ENCODE measurements at regions not wholly inside any gene's neighbourhood (a gene's known extent, or its start where the extent isn't known, plus 50 kb on each side); places are given as distances from the start of the nearest gene placed in this dataset.

DNA sequence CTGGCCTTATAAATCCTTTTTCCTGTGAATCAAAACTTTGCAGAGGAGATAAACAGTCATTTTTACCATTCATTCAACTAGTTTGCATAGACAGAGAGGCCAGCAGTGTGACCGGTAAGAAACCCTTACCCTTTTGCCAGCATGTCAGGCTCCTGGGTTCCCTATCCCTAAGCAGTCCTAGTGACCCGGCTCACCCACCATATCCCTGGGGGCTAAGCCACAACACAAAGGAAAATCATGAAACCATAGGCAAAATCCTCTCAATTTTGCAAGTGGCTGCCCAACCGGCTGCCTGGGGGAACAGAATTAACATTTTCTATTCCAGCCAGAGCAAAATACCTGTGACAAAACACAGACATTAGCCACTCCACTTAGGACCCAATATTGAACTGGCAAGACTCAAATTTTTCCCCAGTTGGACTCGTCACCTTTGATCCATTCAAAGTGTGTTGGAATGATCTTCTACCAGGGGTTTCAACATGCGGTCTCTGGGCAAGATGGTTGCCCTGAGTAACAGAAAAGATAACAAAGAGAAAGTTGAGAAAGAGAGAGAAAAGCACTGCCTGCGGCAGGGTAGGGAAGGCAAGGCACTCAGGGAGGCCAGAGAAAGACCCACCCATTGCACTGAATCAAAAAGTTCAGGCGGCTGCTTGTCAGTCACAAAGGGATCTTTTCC, 174.8 kb upstream of the NAMPT start:
- H3K4me1 ChIP-seq (ENCODE audit: control insufficient read depth in 3 of 3, insufficient read depth in 2 of 3, low read depth in 1 of 3, low read length in 2 of 3): no peaks in the 10 kb centered on the region
- no peak overlapping the region for H3K4me3 ChIP-seq (ENCODE audit: low read depth in 1 of 3, low read length in 3 of 3)
- peaks cover 0 to 17% of the 10 kb centered on the region in 2 donors for H3K9me3 ChIP-seq (ENCODE audit: control insufficient read depth in 2 of 2, insufficient read depth in 1 of 2, low read depth in 1 of 2, low read length in 1 of 2)
- no peak overlapping the region for H3K27ac ChIP-seq (ENCODE audit: low read depth in 1 of 3, low read length in 2 of 3)
- no peaks in the 10 kb centered on the region for H3K27me3 ChIP-seq (ENCODE audit: control insufficient read depth in 3 of 3, insufficient read depth in 3 of 3, low read length in 3 of 3)
- WGBS, 3 donors: 92 to 96% (median 93%) methylated on average over 7 of the region's 7 CpGs
- DNase-seq (no peak), FAIRE-seq (no peak)
- no peaks in the 10 kb centered on the region for H3K36me3 ChIP-seq (ENCODE audit: control insufficient read depth in 3 of 3, insufficient read depth in 2 of 3, low read depth in 1 of 3, low read length in 3 of 3)

DNA sequence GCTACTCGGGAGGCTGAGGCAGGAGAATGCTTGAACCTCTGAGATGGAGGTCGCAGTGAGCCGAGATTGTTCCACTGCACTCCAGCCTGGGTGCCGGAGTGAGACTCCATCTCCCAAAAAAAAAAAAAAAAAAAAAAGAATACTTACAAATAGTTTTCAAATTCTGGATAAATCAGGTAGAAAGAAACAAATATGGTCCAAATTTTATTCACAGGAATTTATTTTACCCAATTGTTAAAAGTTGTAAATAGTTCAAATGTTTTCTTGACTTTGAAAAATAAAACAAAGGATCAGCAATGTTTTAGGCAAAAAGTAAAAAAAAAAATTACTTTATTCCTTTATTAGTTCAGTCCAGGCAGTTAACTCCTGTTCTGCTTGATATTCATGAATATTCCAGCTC, 172.9 kb upstream of the NAMPT start:
- no peaks in the 10 kb centered on the region for H3K36me3 ChIP-seq (ENCODE audit: control insufficient read depth in 3 of 3, insufficient read depth in 2 of 3, low read depth in 1 of 3, low read length in 3 of 3)
- no peaks in the 10 kb centered on the region for H3K4me1 ChIP-seq (ENCODE audit: control insufficient read depth in 3 of 3, insufficient read depth in 2 of 3, low read depth in 1 of 3, low read length in 2 of 3)
- 89 to 97% (median 97%) methylated on average over 4 of the region's 4 CpGs for WGBS, 3 donors
- FAIRE-seq (no peak), DNase-seq (no peak)
- H3K27ac ChIP-seq (ENCODE audit: low read depth in 1 of 3, low read length in 2 of 3): no peak overlapping the region
- no peak overlapping the region for H3K4me3 ChIP-seq (ENCODE audit: low read depth in 1 of 3, low read length in 3 of 3)
- H3K9me3 ChIP-seq (ENCODE audit: control insufficient read depth in 2 of 2, insufficient read depth in 1 of 2, low read depth in 1 of 2, low read length in 1 of 2): peaks cover 0 to 19% of the 10 kb centered on the region in 2 donors
- H3K27me3 ChIP-seq (ENCODE audit: control insufficient read depth in 3 of 3, insufficient read depth in 3 of 3, low read length in 3 of 3): no peaks in the 10 kb centered on the region

DNA sequence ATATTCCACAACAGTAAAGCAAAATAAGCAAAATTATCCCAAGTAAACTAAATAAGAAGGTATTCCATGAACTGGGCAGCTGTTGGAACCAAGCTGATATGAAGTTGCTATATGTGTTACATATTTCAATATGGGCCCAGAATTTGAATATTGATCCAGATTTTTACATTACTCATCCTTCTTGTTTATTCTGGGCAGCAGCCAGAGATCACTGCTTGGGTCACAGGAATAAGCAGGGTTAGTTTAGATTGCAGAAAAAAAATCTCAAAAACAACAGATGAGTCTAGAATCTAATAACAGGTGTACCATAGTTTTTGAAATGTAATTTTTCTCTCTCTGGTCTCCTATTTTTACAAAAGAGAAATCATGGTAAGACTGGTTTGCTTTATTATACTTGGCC, 171.5 kb upstream of the NAMPT start:
- FAIRE-seq (no peak), DNase-seq (no peak)
- H3K9me3 ChIP-seq (ENCODE audit: control insufficient read depth in 2 of 2, insufficient read depth in 1 of 2, low read depth in 1 of 2, low read length in 1 of 2): peaks cover 0 to 23% of the 10 kb centered on the region in 2 donors
- H3K27ac ChIP-seq (ENCODE audit: low read depth in 1 of 3, low read length in 2 of 3): no peak overlapping the region
- H3K4me1 ChIP-seq (ENCODE audit: control insufficient read depth in 3 of 3, insufficient read depth in 2 of 3, low read depth in 1 of 3, low read length in 2 of 3): no peaks in the 10 kb centered on the region
- no peak overlapping the region for H3K4me3 ChIP-seq (ENCODE audit: low read depth in 1 of 3, low read length in 3 of 3)
- H3K27me3 ChIP-seq (ENCODE audit: control insufficient read depth in 3 of 3, insufficient read depth in 3 of 3, low read length in 3 of 3): no peaks in the 10 kb centered on the region
- H3K36me3 ChIP-seq (ENCODE audit: control insufficient read depth in 3 of 3, insufficient read depth in 2 of 3, low read depth in 1 of 3, low read length in 3 of 3): no peaks in the 10 kb centered on the region

DNA sequence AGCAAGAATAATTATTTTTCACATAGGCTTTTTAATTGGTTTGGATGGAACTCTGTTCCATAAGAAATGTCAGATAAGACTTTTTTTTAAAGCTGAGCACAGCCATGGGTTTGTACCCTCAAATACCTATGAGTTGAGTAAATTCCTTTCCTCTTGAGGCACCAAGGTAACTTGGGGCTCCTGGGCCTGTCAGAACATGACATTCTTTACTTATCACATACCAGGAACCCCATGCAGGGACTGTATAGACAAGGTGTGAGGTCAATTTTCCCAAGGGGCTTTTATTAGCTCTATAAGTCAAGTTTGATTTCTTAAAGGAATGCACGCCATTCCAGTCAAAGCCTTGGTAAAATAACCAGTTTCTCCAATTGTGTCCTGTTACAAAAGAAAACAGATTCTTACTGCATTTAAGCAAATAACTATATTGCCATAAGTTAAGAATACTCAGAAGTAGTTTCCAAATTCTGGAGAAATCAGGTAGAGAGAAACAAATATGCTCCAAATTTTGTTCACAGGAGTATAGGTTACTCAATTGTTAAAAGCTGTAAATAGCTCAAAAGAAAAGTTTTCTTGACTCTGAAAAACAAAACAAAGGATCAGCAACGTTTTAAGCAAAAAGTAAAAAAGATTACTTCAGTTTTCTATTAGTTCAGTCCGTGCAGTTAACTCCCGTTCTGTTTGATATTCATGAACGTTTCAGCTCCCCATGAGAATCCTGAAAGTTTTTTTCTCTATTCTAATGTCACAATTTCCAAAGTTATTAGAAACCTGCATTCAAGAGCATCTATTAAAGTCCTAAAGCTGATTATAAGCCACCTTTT, 167.5 kb upstream of the NAMPT start:
- Histone ChIP-seq H3K27me3 (ENCODE audit: control insufficient read depth in 3 of 3, insufficient read depth in 3 of 3, low read length in 3 of 3) (no peaks in the 10 kb centered on the region), H3K4me1 (ENCODE audit: control insufficient read depth in 3 of 3, insufficient read depth in 2 of 3, low read depth in 1 of 3, low read length in 2 of 3) (no peaks in the 10 kb centered on the region), H3K9me3 (ENCODE audit: control insufficient read depth in 2 of 2, insufficient read depth in 1 of 2, low read depth in 1 of 2, low read length in 1 of 2) (peaks cover 0 to 12% of the 10 kb centered on the region in 2 donors), H3K36me3 (ENCODE audit: control insufficient read depth in 3 of 3, insufficient read depth in 2 of 3, low read depth in 1 of 3, low read length in 3 of 3) (no peaks in the 10 kb centered on the region), H3K27ac (ENCODE audit: low read depth in 1 of 3, low read length in 2 of 3) (no peak overlapping the region), H3K4me3 (ENCODE audit: low read depth in 1 of 3, low read length in 3 of 3) (no peak overlapping the region)
- no peak for FAIRE-seq
- no peak for DNase-seq
- WGBS, 3 donors: 74 to 81% (median 77%) methylated on average over 5 of the region's 5 CpGs

DNA sequence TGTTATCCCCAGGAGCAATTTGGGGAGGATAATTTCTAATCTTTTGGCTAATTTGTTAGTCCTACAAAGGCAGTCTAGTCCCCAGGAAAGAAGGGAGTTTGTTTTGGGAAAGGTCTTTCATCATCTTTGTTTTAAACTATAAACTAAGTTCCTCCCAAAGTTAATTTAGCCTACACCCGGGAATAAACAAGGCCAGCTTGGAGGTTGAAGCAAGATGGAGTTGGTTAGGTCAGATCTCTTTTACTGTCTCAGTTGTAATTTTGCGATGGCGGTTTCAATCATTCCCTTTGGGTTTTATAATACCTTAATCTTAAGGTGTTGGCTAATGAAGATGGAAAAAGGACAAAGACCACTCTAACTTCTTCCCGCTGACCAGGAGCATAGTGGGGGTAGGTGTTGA, 166.4 kb upstream of the NAMPT start:
- Histone ChIP-seq H3K27ac (ENCODE audit: low read depth in 1 of 3, low read length in 2 of 3) (no peak overlapping the region), H3K9me3 (ENCODE audit: control insufficient read depth in 2 of 2, insufficient read depth in 1 of 2, low read depth in 1 of 2, low read length in 1 of 2) (peaks cover 0 to 12% of the 10 kb centered on the region in 2 donors), H3K27me3 (ENCODE audit: control insufficient read depth in 3 of 3, insufficient read depth in 3 of 3, low read length in 3 of 3) (no peaks in the 10 kb centered on the region), H3K4me1 (ENCODE audit: control insufficient read depth in 3 of 3, insufficient read depth in 2 of 3, low read depth in 1 of 3, low read length in 2 of 3) (no peaks in the 10 kb centered on the region), H3K4me3 (ENCODE audit: low read depth in 1 of 3, low read length in 3 of 3) (no peak overlapping the region), H3K36me3 (ENCODE audit: control insufficient read depth in 3 of 3, insufficient read depth in 2 of 3, low read depth in 1 of 3, low read length in 3 of 3) (no peaks in the 10 kb centered on the region)
- DNase-seq (no peak), FAIRE-seq (no peak)
- 91% methylated on average over 4 of the region's 4 CpGs for WGBS, 3 donors

DNA sequence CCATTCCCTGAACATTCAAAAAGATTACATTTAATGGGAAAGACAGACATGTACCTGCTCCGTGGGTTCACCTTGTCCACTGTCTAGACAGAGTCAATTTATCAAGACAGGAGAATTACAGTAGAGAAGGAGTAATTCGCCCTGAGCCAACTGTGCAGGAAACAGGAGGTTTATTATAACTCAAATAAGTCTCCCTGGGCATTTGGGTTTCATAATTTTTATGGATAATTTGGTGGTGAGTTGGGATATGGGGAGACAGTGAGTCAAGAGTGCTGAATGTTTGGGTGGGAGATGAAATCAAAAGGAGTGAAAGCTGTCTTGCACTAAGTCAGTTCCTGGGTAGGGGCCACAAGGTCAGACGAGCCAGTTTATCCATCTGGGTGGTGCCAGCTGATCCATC, 165.9 kb upstream of the NAMPT start:
- no peak for DNase-seq
- no peaks in the 10 kb centered on the region for H3K4me1 ChIP-seq (ENCODE audit: control insufficient read depth in 3 of 3, insufficient read depth in 2 of 3, low read depth in 1 of 3, low read length in 2 of 3)
- H3K9me3 ChIP-seq (ENCODE audit: control insufficient read depth in 2 of 2, insufficient read depth in 1 of 2, low read depth in 1 of 2, low read length in 1 of 2): peaks cover 0 to 12% of the 10 kb centered on the region in 2 donors
- H3K36me3 ChIP-seq (ENCODE audit: control insufficient read depth in 3 of 3, insufficient read depth in 2 of 3, low read depth in 1 of 3, low read length in 3 of 3): no peaks in the 10 kb centered on the region
- no peak overlapping the region for H3K27ac ChIP-seq (ENCODE audit: low read depth in 1 of 3, low read length in 2 of 3)
- no peak overlapping the region for H3K4me3 ChIP-seq (ENCODE audit: low read depth in 1 of 3, low read length in 3 of 3)
- WGBS, 3 donors: 73 to 80% (median 76%) methylated on average over 3 of the region's 3 CpGs
- no peaks in the 10 kb centered on the region for H3K27me3 ChIP-seq (ENCODE audit: control insufficient read depth in 3 of 3, insufficient read depth in 3 of 3, low read length in 3 of 3)
- FAIRE-seq: no peak

DNA sequence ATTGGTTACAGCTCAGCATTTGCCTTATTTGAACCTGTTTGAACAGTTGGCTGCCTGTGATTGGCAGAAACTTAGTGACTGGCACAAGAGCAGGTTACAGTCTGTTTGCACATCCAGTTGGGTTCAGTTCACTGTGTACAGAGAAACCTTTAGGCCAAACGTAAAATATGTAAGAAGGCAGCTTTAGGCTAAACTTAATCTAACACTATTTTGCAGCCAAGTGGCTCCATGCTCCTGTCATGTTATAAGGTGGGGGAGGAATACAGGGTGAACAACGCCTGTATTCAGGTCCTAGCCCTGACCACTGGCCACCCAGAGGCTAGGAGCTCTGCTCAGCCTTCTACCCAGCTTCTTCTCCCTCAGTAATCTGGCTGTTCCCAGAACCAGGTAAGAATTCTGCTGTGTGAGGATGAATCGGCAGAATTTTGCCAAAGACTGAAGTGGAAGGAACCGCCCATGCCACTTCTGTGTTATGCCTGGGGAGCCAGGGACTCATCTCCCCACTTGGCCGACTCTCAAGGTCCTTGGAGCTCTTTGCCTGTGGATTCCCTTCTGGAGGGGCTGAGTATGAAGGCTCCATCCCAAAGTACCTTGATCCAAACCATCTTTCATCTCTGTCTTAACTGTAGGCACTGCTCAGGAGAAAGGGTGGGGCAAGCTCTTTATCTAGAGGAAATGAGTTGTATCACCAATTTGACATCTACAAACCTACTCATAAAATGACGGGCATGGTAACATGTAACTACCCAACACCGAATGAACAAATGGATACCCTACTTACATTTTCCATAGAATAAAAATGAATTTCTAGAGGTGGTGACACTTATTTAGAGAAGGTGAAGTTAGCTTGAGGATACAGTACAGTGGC, 164.4 kb upstream of the NAMPT start:
- H3K4me3 ChIP-seq (ENCODE audit: low read depth in 1 of 3, low read length in 3 of 3): no peak overlapping the region
- no peaks in the 10 kb centered on the region for H3K36me3 ChIP-seq (ENCODE audit: control insufficient read depth in 3 of 3, insufficient read depth in 2 of 3, low read depth in 1 of 3, low read length in 3 of 3)
- no peaks in the 10 kb centered on the region for H3K27me3 ChIP-seq (ENCODE audit: control insufficient read depth in 3 of 3, insufficient read depth in 3 of 3, low read length in 3 of 3)
- WGBS, 3 donors: 76 to 85% (median 79%) methylated on average over 7 of the region's 7 CpGs
- H3K27ac ChIP-seq (ENCODE audit: low read depth in 1 of 3, low read length in 2 of 3): no peak overlapping the region
- H3K9me3 ChIP-seq (ENCODE audit: control insufficient read depth in 2 of 2, insufficient read depth in 1 of 2, low read depth in 1 of 2, low read length in 1 of 2): peaks cover 0 to 12% of the 10 kb centered on the region in 2 donors
- DNase-seq: no peak
- no peak for FAIRE-seq
- H3K4me1 ChIP-seq (ENCODE audit: control insufficient read depth in 3 of 3, insufficient read depth in 2 of 3, low read depth in 1 of 3, low read length in 2 of 3): no peaks in the 10 kb centered on the region

DNA sequence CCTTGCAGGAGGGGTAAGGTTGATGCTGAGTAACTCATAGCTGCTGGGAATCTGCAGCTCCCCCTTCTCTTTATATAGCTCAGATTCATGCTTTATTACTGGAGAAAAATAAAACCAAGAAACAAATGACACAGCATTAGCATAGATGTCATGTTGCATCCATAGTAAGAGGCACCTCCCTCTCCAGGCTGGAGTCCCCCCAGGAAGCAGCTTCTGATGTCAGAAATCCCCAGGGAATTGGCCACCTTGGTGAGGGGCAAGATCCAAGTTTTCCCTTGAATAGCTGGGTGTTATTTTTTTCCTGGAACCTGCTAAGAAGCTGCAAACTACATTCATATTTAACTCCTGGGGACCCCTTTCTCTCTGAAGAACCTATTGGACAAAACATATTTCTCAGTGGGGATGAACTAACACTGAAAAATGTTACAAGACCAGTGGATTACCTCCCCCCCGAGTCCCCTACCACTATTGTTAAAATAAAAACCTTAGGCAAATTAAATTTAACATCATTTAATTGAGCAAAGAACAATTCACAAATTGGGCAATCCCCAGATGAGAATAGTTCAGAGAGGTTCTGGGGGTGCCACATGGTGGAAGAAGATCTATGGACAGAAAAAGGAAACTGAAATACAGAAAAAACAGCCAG, 163.7 kb upstream of the NAMPT start:
- WGBS, 3 donors: 0 to 64% (median 61%) methylated on average over 1 of the region's 1 CpG
- no peaks in the 10 kb centered on the region for H3K36me3 ChIP-seq (ENCODE audit: control insufficient read depth in 3 of 3, insufficient read depth in 2 of 3, low read depth in 1 of 3, low read length in 3 of 3)
- no peaks in the 10 kb centered on the region for H3K27me3 ChIP-seq (ENCODE audit: control insufficient read depth in 3 of 3, insufficient read depth in 3 of 3, low read length in 3 of 3)
- no peak for FAIRE-seq
- no peak for DNase-seq
- H3K4me3 ChIP-seq (ENCODE audit: low read depth in 1 of 3, low read length in 3 of 3): no peak overlapping the region
- no peak overlapping the region for H3K27ac ChIP-seq (ENCODE audit: low read depth in 1 of 3, low read length in 2 of 3)
- no peaks in the 10 kb centered on the region for H3K4me1 ChIP-seq (ENCODE audit: control insufficient read depth in 3 of 3, insufficient read depth in 2 of 3, low read depth in 1 of 3, low read length in 2 of 3)
- peaks cover 0 to 9% of the 10 kb centered on the region in 2 donors for H3K9me3 ChIP-seq (ENCODE audit: control insufficient read depth in 2 of 2, insufficient read depth in 1 of 2, low read depth in 1 of 2, low read length in 1 of 2)
